Ishikawa (cell line): ENCODE measurements at regions not wholly inside any gene's neighbourhood (a gene's known extent, or its start where the extent isn't known, plus 50 kb on each side); places are given as distances from the start of the nearest gene placed in this dataset.

Experiments used
- CEBPB ChIP-seq: IDR thresholded peaks from 2 replicates; pipeline ENCODE4 v1.6.1; 2012
- CREB1 ChIP-seq: IDR thresholded peaks from 2 replicates; pipeline ENCODE4 v1.6.1; 2012; ENCODE audit warnings: low read depth
- EGR1 ChIP-seq: IDR thresholded peaks from 2 replicates; pipeline ENCODE4 v1.6.1; 2012
- EP300 ChIP-seq: IDR thresholded peaks from 2 replicates; pipeline ENCODE4 v1.6.1; 2012; ENCODE audit warnings: borderline replicate concordance
- NFIC ChIP-seq: IDR thresholded peaks from 2 replicates; pipeline ENCODE4 v1.6.1; 2012
- RAD21 ChIP-seq: IDR thresholded peaks from 2 replicates; pipeline ENCODE4 v1.6.1; 2012; ENCODE audit warnings: low read depth
- TAF1 ChIP-seq: IDR thresholded peaks from 2 replicates; pipeline ENCODE4 v1.6.1; 2012; ENCODE audit warnings: low read depth, mild to moderate bottlenecking
- USF1 ChIP-seq: IDR thresholded peaks from 2 replicates; pipeline ENCODE4 v1.6.1; 2012
- TF ChIP-seq, protein P1 (sequence below): IDR thresholded peaks from 2 replicates; pipeline ENCODE4 v1.6.1; 2012; ENCODE audit warnings: low read depth, mild to moderate bottlenecking
- TF ChIP-seq, protein P2 (sequence below): IDR thresholded peaks from 2 replicates; pipeline ENCODE4 v1.6.1; 2012

GRCh38 chr6:133026705-133027104 is 212.3 kb downstream of the RPS12 start:
- TF ChIP-seq EGR1 (no peak), CEBPB (no peak), USF1 (no peak), NFIC (no peak), CREB1 (no peak), EP300 (no peak), TAF1 (no peak), RAD21 (no peak)
- TF ChIP-seq, protein P1, sequence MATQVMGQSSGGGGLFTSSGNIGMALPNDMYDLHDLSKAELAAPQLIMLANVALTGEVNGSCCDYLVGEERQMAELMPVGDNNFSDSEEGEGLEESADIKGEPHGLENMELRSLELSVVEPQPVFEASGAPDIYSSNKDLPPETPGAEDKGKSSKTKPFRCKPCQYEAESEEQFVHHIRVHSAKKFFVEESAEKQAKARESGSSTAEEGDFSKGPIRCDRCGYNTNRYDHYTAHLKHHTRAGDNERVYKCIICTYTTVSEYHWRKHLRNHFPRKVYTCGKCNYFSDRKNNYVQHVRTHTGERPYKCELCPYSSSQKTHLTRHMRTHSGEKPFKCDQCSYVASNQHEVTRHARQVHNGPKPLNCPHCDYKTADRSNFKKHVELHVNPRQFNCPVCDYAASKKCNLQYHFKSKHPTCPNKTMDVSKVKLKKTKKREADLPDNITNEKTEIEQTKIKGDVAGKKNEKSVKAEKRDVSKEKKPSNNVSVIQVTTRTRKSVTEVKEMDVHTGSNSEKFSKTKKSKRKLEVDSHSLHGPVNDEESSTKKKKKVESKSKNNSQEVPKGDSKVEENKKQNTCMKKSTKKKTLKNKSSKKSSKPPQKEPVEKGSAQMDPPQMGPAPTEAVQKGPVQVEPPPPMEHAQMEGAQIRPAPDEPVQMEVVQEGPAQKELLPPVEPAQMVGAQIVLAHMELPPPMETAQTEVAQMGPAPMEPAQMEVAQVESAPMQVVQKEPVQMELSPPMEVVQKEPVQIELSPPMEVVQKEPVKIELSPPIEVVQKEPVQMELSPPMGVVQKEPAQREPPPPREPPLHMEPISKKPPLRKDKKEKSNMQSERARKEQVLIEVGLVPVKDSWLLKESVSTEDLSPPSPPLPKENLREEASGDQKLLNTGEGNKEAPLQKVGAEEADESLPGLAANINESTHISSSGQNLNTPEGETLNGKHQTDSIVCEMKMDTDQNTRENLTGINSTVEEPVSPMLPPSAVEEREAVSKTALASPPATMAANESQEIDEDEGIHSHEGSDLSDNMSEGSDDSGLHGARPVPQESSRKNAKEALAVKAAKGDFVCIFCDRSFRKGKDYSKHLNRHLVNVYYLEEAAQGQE: no peak
- TF ChIP-seq, protein P2, sequence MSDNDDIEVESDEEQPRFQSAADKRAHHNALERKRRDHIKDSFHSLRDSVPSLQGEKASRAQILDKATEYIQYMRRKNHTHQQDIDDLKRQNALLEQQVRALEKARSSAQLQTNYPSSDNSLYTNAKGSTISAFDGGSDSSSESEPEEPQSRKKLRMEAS: no peak
